ENCODE measurements at regions not wholly inside any gene's neighbourhood (a gene's known extent, or its start where the extent isn't known, plus 50 kb on each side); places are given as distances from the start of the nearest gene placed in this dataset.

DNA sequence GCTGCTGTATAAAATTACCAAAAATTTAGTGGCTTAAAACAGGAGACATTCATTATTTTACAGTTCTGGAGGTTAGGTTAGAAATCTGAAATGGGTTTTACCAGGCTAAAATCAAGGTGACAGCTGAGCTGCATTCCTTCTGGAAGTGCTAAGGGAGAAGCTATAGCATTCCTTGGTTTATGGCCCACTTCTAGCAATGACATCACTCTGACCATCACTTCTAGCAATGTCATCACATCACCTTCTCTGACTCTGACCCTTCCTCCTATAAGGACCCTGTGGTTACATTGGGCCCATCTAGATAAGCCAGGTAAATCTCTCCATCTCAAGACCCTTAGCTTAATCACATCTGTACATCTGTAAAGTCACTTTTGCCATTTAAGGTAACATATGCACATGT lies 366.1 kb downstream of the EFNA5 start:
- Histone ChIP-seq H3K27ac (no peak overlapping the region), H3K4me1 (no peaks in the 10 kb centered on the region), H3K27me3 (ENCODE audit: insufficient read depth in 3 of 3, low read length in 2 of 3) (no peaks in the 10 kb centered on the region), H3K36me3 (ENCODE audit: insufficient read depth in 1 of 2, low read depth in 1 of 2) (no peaks in the 10 kb centered on the region), H3K9me3 (no peaks in the 10 kb centered on the region), H3K4me3 (no peak overlapping the region)
- ATAC-seq (no peak), DNase-seq (no peak)
- TF ChIP-seq, protein P1, sequence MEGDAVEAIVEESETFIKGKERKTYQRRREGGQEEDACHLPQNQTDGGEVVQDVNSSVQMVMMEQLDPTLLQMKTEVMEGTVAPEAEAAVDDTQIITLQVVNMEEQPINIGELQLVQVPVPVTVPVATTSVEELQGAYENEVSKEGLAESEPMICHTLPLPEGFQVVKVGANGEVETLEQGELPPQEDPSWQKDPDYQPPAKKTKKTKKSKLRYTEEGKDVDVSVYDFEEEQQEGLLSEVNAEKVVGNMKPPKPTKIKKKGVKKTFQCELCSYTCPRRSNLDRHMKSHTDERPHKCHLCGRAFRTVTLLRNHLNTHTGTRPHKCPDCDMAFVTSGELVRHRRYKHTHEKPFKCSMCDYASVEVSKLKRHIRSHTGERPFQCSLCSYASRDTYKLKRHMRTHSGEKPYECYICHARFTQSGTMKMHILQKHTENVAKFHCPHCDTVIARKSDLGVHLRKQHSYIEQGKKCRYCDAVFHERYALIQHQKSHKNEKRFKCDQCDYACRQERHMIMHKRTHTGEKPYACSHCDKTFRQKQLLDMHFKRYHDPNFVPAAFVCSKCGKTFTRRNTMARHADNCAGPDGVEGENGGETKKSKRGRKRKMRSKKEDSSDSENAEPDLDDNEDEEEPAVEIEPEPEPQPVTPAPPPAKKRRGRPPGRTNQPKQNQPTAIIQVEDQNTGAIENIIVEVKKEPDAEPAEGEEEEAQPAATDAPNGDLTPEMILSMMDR (IDR thresholded peaks at IDR 0.05): no peak
- intact Hi-C loops (cut with DNase I): no loop called here

DNA sequence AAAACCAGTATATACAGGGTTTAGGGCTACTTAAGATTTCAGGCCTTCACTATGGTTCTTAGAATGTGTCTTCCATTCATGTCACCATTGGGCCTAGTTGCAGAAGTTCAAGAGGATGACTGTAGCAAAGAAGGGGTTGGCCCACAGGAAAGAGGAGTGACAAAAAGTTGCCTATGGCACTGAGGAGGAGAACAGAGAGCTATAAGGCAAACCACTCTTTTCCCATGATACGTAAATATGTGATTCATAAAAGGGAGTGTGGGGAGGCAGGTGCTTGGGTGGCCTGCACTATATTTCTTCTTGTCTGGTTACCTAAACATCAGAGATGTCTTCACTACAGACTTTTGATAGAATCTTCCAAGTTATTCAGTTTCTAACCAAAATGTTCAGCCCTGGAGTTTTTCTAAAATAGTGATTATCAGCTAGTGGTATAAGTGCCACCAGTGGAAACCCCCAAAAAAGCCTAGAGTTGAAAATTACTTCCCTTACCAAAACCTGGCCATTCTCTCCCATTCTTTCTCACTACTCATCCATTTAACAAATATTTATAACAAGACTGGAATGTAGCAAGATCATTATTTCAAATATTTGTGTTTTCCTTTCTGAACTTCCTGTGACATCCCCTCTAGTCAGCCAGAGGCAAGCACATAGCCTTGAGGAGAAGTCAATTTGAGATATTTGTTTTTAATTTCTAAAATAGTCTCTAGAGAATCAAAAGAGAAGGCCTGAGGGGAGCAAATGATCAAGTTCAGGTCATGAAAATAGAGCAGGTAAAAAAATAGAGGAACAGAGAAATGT lies 367.4 kb downstream of the EFNA5 start:
- DNase-seq (no peak), ATAC-seq (no peak)
- no peaks in the 10 kb centered on the region for H3K36me3 ChIP-seq (ENCODE audit: insufficient read depth in 1 of 2, low read depth in 1 of 2)
- 96 to 100% (median 96%) methylated on average over 1 of the region's 1 CpG for WGBS, 3 donors
- H3K27me3 ChIP-seq (ENCODE audit: insufficient read depth in 3 of 3, low read length in 2 of 3): no peaks in the 10 kb centered on the region
- no peak overlapping the region for H3K27ac ChIP-seq
- no peaks in the 10 kb centered on the region for H3K4me1 ChIP-seq
- no peaks in the 10 kb centered on the region for H3K9me3 ChIP-seq
- H3K4me3 ChIP-seq: no peak overlapping the region
- intact Hi-C loops (cut with DNase I): no loop called here
- TF ChIP-seq, protein P1 (IDR thresholded peaks at IDR 0.05): no peak

DNA sequence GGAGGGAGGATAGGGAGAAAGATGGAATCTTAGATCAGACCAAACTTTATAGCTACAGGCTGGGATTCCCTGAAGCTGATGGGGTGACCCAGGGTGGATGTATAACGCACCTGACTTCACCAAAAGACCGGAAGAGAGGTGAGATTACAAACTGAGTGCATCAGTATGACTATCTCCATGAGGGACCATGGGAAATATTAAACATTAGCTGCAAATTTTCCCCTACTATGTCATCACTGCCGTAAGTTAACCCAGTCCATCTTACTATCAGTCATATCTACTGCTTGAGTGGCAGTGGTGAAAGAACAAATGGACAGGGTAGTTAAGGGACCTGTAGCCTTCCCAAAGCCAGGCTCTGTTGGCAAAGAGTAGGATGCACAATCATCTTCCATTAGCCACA lies 368.3 kb downstream of the EFNA5 start:
- no peak overlapping the region for H3K27ac ChIP-seq
- WGBS, 3 donors: 93 to 99% (median 98%) methylated on average over 3 of the region's 3 CpGs
- intact Hi-C loops (cut with DNase I): no loop called here
- TF ChIP-seq, protein P1 (IDR thresholded peaks at IDR 0.05): no peak
- H3K36me3 ChIP-seq (ENCODE audit: insufficient read depth in 1 of 2, low read depth in 1 of 2): no peaks in the 10 kb centered on the region
- H3K9me3 ChIP-seq: no peaks in the 10 kb centered on the region
- ATAC-seq: no peak
- H3K27me3 ChIP-seq (ENCODE audit: insufficient read depth in 3 of 3, low read length in 2 of 3): no peaks in the 10 kb centered on the region
- no peak overlapping the region for H3K4me3 ChIP-seq
- no peak for DNase-seq
- H3K4me1 ChIP-seq: no peaks in the 10 kb centered on the region

DNA sequence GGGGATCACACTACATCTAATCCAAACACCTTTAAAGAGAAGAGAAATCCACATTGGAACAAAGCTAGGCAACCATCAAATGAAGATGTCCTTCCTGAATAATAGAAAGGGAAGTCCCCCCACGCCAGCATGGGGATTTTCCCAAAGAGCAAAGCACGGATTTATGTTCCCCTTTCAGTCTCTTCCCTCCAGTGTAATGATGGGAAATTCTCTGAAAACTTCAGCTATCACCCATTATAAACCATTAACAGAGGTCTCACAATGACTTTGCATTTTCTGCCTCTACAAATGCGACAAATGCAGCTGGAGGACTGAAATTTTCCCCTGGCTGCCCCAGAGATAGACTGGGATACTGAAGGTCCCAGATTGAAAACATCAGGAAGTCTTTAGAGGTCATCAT lies 368.7 kb downstream of the EFNA5 start:
- DNase-seq (no peak), ATAC-seq (no peak)
- no peak overlapping the region for H3K4me3 ChIP-seq
- H3K27ac ChIP-seq: no peak overlapping the region
- no peaks in the 10 kb centered on the region for H3K9me3 ChIP-seq
- no peaks in the 10 kb centered on the region for H3K4me1 ChIP-seq
- H3K27me3 ChIP-seq (ENCODE audit: insufficient read depth in 3 of 3, low read length in 2 of 3): no peaks in the 10 kb centered on the region
- intact Hi-C loops (cut with DNase I): no loop called here
- TF ChIP-seq, protein P1 (IDR thresholded peaks at IDR 0.05): no peak
- WGBS, 3 donors: 82 to 87% (median 86%) methylated on average over 3 of the region's 3 CpGs
- H3K36me3 ChIP-seq (ENCODE audit: insufficient read depth in 1 of 2, low read depth in 1 of 2): no peaks in the 10 kb centered on the region
